Spleen (tissue), 11 donors: ENCODE measurements at regions not wholly inside any gene's neighbourhood (a gene's known extent, or its start where the extent isn't known, plus 50 kb on each side); places are given as distances from the start of the nearest gene placed in this dataset.

Source experiments
- DNase-seq: peaks from one replicate; pipeline ENCODE4 v3.0.0-alpha.2; 2020
- H3K27ac ChIP-seq, 8 donors: fragments of 200-600 bp; sonication (generic) in 7 of 8; 1 replicate in 4 of 8; 2 replicates in 4 of 8; pipeline versions ENCODE4 v1.5.0 to v1.8.0; 2016 to 2021; ENCODE audit warnings: inconsistent platforms in 4 of 8, mild to moderate bottlenecking in 4 of 8, moderate library complexity in 1 of 8
- H3K27me3 ChIP-seq, 7 donors: fragments of 200-600 bp; sonication (generic) in 6 of 7; replicated peaks in 1 of 7; 1 replicate in 4 of 7; 2 replicates in 3 of 7; pipeline versions ENCODE4 v1.5.0 to v1.8.0; 2016 to 2021; ENCODE audit warnings: inconsistent platforms in 3 of 7, mild to moderate bottlenecking in 1 of 7
- H3K36me3 ChIP-seq, 6 donors: fragments of 200-600 bp; sonication (generic) in 5 of 6; 1 replicate in 4 of 6; 2 replicates in 2 of 6; pipeline versions ENCODE4 v1.5.0 to v1.8.0; 2016 to 2021; ENCODE audit warnings: inconsistent platforms in 2 of 6
- H3K4me1 ChIP-seq, 6 donors: fragments of 200-600 bp; sonication (generic) in 5 of 6; 1 replicate in 3 of 6; 2 replicates in 3 of 6; pipeline versions ENCODE4 v1.5.0 to v1.8.0; 2016 to 2021; ENCODE audit warnings: inconsistent platforms in 3 of 6
- H3K4me3 ChIP-seq, 8 donors: fragments of 200-600 bp; sonication (generic) in 7 of 8; 1 replicate in 4 of 8; 2 replicates in 4 of 8; pipeline versions ENCODE4 v1.5.0 to v1.8.0; 2016 to 2021; ENCODE audit warnings: inconsistent platforms in 4 of 8, mild to moderate bottlenecking in 4 of 8, moderate library complexity in 2 of 8
- H3K9me3 ChIP-seq, 8 donors: fragments of 200-600 bp; sonication (generic) in 7 of 8; 1 replicate in 4 of 8; 2 replicates in 4 of 8; pipeline versions ENCODE4 v1.5.0 to v1.8.0; 2016 to 2021; ENCODE audit warnings: inconsistent platforms in 4 of 8
- CTCF ChIP-seq, 11 experiments: fragments of 200-600 bp in 7 of 11; fragments of 450-650 bp in 4 of 11; sonication (generic) in 4 of 11; IDR thresholded peaks in 8 of 11; conservative IDR thresholded peaks in 3 of 11; 1 replicate in 7 of 11; 2 replicates in 4 of 11; pipeline versions ENCODE4 v1.4.0 to v1.8.0; 2016 to 2021; ENCODE audit warnings: antibody characterized with exemption in 11 of 11, inconsistent platforms in 4 of 11, mild to moderate bottlenecking in 1 of 11
- POLR2A ChIP-seq, 3 donors: fragments of 450-650 bp; IDR thresholded peaks; one replicate each; pipeline ENCODE4 v1.5.1; 2017; ENCODE audit warnings: antibody characterized with exemption in 3 of 3, mild to moderate bottlenecking in 1 of 3
- POLR2AphosphoS5 ChIP-seq, 3 donors: sonication (generic); formaldehyde crosslinking; IDR thresholded peaks; one replicate each; pipeline ENCODE4 v1.5.1; 2017; ENCODE audit warnings: antibody characterized with exemption in 3 of 3
- WGBS, 5 donors: extraction: QIAGEN DNeasy Blood & Tissue Kit in 3 of 5; methylation state at CpG; one replicate each; pipeline versions ENCODE4 v1.1.5 to v1.1.7; 2013 to 2018; 5-methylcytosine and 5-hydroxymethylcytosine counted together
- intact Hi-C: fragments of 100-400 bp; cut with DNase I; formaldehyde crosslinking; loops from one replicate; pipeline ENCODE4 v1.15.0; 2023; ENCODE audit warnings: low total_unique reads
- donor health status: healthy with polysubstance abuse.
- donor health status: DM: no; HTN: no; CAD: no; lungs with moderate emphysema.
- donor health status: DM: no; HTN: no; CAD: no.
- donor health status: Bipolar disorder and iron deficiency.
- donor health status: healthy.
- donor health status: DM: no; HTN: no; CAD: no.
- donor health status: DM: yes; HTN: yes; CAD: no.

- Histone ChIP-seq H3K36me3 (no peaks in the 10 kb centered on the region), H3K27ac (no peak overlapping the region), H3K4me1 (no peaks in the 10 kb centered on the region), H3K27me3 (no peaks in the 10 kb centered on the region), H3K9me3 (no peaks in the 10 kb centered on the region), H3K4me3 (no peak overlapping the region)
- intact Hi-C loops: no loop called here
- TF ChIP-seq POLR2A (IDR thresholded peaks at IDR 0.05) (no peak), CTCF (IDR thresholded peaks at IDR 0.05 in 8 of 11, conservative IDR thresholded peaks at IDR 0.05 in 3 of 11) (no peak), POLR2AphosphoS5 (IDR thresholded peaks at IDR 0.05) (no peak)
- no peak for DNase-seq
- WGBS, 5 donors: 43 to 62% (median 60%) methylated on average over 1 of the region's 1 CpG
These were observed 144.7 kb upstream of the SEMA3A start for GRCh38 chr7:84339306-84339705.

- 76 to 96% (median 88%) methylated on average over 2 of the region's 2 CpGs for WGBS, 5 donors
- H3K36me3 ChIP-seq: no peaks in the 10 kb centered on the region
- H3K4me3 ChIP-seq: no peak overlapping the region
- intact Hi-C loops: no loop called here
- H3K9me3 ChIP-seq: no peaks in the 10 kb centered on the region
- H3K27me3 ChIP-seq: no peaks in the 10 kb centered on the region
- no peak for DNase-seq
- no peak overlapping the region for H3K27ac ChIP-seq
- TF ChIP-seq POLR2A (IDR thresholded peaks at IDR 0.05) (no peak), POLR2AphosphoS5 (IDR thresholded peaks at IDR 0.05) (no peak), CTCF (IDR thresholded peaks at IDR 0.05 in 8 of 11, conservative IDR thresholded peaks at IDR 0.05 in 3 of 11) (no peak)
- H3K4me1 ChIP-seq: no peaks in the 10 kb centered on the region
These were observed 142.8 kb upstream of the SEMA3A start for GRCh38 chr7:84337429-84337828.

GRCh38 chr7:84336766-84337165 lies 142.2 kb upstream of the SEMA3A start:
- intact Hi-C loops: no loop called here
- Histone ChIP-seq H3K36me3 (no peaks in the 10 kb centered on the region), H3K9me3 (no peaks in the 10 kb centered on the region), H3K4me3 (no peak overlapping the region), H3K4me1 (no peaks in the 10 kb centered on the region), H3K27ac (no peak overlapping the region), H3K27me3 (no peaks in the 10 kb centered on the region)
- no peak for TF ChIP-seq CTCF (IDR thresholded peaks at IDR 0.05 in 8 of 11, conservative IDR thresholded peaks at IDR 0.05 in 3 of 11)
- TF ChIP-seq POLR2A (IDR thresholded peaks at IDR 0.05): no peak
- no peak for TF ChIP-seq POLR2AphosphoS5 (IDR thresholded peaks at IDR 0.05)
- no peak for DNase-seq
- 77 to 94% (median 80%) methylated on average over 1 of the region's 1 CpG for WGBS, 5 donors

- H3K9me3 ChIP-seq: no peaks in the 10 kb centered on the region
- H3K4me1 ChIP-seq: no peaks in the 10 kb centered on the region
- TF ChIP-seq CTCF (IDR thresholded peaks at IDR 0.05 in 8 of 11, conservative IDR thresholded peaks at IDR 0.05 in 3 of 11) (no peak), POLR2A (IDR thresholded peaks at IDR 0.05) (no peak), POLR2AphosphoS5 (IDR thresholded peaks at IDR 0.05) (no peak)
- no peaks in the 10 kb centered on the region for H3K27me3 ChIP-seq
- intact Hi-C loops: no loop called here
- DNase-seq: no peak
- H3K36me3 ChIP-seq: no peaks in the 10 kb centered on the region
- no peak overlapping the region for H3K4me3 ChIP-seq
- 47 to 66% (median 57%) methylated on average over 2 of the region's 2 CpGs for WGBS, 5 donors
- H3K27ac ChIP-seq: no peak overlapping the region
These were observed 141.7 kb upstream of the SEMA3A start for GRCh38 chr7:84336303-84336702.
